ENCODE measurements at regions not wholly inside any gene's neighbourhood (a gene's known extent, or its start where the extent isn't known, plus 50 kb on each side); places are given as distances from the start of the nearest gene placed in this dataset.

DNA sequence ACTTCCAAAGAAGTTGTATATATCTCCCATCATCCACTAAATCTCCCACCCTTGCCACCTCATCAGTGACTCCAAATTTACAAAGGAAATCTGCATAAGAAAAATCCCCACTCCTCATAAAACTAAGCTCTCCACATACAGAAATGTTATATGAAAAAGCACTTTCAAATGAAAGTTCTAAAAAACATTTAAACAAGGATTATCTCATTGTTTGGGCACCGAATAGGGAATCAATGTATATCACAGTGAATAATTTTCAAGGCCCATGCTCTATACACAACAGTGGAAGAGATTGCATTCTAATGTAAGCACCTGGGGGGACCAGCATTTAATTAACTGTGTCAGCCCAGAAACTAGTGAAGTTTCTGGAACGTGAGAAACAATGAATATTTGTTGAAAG is 70.1 kb downstream of the OSR1 start:
- intact Hi-C loops (cut with DNase I), result no loop called here

DNA sequence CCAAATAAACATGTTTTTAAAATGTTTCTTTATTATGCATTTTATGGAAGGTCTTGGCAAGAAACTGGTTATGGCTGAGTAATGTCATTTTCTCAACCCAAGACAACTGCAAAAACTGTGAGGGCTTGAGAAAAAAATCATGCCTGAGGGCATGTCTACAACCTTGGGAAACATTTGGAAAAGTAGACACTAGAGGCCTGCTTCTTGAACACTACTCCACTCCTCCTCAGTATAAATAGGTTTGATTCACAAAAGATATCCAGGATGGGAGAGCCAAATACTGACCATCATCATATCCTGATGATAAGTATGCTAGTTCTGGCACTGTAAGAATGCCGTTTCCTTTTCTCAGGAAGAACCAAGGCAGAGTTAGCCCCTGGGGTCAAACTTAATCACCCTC is 71.1 kb downstream of the OSR1 start:
- no peaks in the 10 kb centered on the region for H3K4me1 ChIP-seq
- no peaks in the 10 kb centered on the region for H3K36me3 ChIP-seq
- intact Hi-C loops (cut with DNase I), result no loop called here
- H3K27me3 ChIP-seq, result no peaks in the 10 kb centered on the region
- TF ChIP-seq, protein P1, sequence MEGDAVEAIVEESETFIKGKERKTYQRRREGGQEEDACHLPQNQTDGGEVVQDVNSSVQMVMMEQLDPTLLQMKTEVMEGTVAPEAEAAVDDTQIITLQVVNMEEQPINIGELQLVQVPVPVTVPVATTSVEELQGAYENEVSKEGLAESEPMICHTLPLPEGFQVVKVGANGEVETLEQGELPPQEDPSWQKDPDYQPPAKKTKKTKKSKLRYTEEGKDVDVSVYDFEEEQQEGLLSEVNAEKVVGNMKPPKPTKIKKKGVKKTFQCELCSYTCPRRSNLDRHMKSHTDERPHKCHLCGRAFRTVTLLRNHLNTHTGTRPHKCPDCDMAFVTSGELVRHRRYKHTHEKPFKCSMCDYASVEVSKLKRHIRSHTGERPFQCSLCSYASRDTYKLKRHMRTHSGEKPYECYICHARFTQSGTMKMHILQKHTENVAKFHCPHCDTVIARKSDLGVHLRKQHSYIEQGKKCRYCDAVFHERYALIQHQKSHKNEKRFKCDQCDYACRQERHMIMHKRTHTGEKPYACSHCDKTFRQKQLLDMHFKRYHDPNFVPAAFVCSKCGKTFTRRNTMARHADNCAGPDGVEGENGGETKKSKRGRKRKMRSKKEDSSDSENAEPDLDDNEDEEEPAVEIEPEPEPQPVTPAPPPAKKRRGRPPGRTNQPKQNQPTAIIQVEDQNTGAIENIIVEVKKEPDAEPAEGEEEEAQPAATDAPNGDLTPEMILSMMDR (IDR thresholded peaks at IDR 0.05), result no peak
- DNase-seq (ENCODE audit: low spot score in 2 of 2), result no peak
- H3K9me3 ChIP-seq, result no peaks in the 10 kb centered on the region
- no peak overlapping the region for H3K4me3 ChIP-seq
- H3K27ac ChIP-seq, result no peak overlapping the region

More for the DNA sequence above, 70.1 kb downstream of the OSR1 start:
- Histone ChIP-seq H3K27ac (no peak overlapping the region), H3K36me3 (no peaks in the 10 kb centered on the region), H3K4me1 (no peaks in the 10 kb centered on the region), H3K9me3 (no peaks in the 10 kb centered on the region), H3K27me3 (no peaks in the 10 kb centered on the region), H3K4me3 (no peak overlapping the region)
- TF ChIP-seq, protein P1 (IDR thresholded peaks at IDR 0.05), result no peak
- no peak for DNase-seq (ENCODE audit: low spot score in 2 of 2)

DNA sequence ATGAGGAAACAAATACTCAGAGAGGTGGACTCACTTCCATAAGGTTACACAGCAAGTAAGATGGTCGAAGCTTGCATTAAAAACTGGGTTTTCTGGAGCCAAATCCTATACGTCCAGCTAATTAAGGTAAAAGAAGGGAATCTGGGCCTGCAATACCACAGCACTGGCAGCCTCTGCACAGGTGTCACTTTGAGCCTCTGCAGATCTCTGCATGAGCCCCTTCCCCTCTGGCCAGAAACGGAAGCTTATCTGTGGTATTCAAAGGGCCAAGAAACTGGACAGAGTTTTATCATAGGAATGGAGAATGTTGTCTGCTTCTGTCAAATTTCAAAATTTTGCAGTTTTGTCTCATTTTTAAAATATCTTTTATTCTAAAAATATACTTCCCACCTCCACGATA is 76.1 kb downstream of the OSR1 start:
- Histone ChIP-seq H3K27me3 (no peaks in the 10 kb centered on the region), H3K9me3 (no peaks in the 10 kb centered on the region), H3K4me1 (no peaks in the 10 kb centered on the region), H3K27ac (no peak overlapping the region), H3K4me3 (no peak overlapping the region), H3K36me3 (no peaks in the 10 kb centered on the region)
- DNase-seq (ENCODE audit: low spot score in 2 of 2), result no peak
- intact Hi-C loops (cut with DNase I), result no loop called here
- TF ChIP-seq, protein P1 (IDR thresholded peaks at IDR 0.05), result no peak

DNA sequence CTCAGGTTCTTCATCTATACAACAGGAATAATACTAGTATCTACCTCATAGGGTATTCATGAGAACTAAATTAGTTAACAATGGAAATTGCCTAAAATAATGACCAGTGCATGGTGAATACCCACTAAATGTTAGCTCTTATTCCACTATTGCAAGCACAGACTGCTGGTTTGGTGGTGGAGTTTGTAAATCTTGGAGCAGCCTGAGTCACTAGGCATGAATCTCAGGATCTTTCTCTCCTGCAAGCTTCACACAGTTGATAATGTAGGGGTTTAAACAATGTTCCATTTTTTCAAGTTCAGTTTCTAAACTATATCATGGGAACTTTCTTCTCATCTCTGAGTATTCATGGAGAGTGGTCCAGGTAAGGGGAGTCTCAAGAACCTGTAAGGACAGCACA is 84.0 kb downstream of the OSR1 start:
- H3K27ac ChIP-seq, result no peak overlapping the region
- H3K36me3 ChIP-seq, result no peaks in the 10 kb centered on the region
- no peaks in the 10 kb centered on the region for H3K4me1 ChIP-seq
- intact Hi-C loops (cut with DNase I), result no loop called here
- no peaks in the 10 kb centered on the region for H3K27me3 ChIP-seq
- no peak for DNase-seq (ENCODE audit: low spot score in 2 of 2)
- TF ChIP-seq, protein P1 (IDR thresholded peaks at IDR 0.05), result no peak
- H3K9me3 ChIP-seq, result no peaks in the 10 kb centered on the region
- H3K4me3 ChIP-seq, result no peak overlapping the region

DNA sequence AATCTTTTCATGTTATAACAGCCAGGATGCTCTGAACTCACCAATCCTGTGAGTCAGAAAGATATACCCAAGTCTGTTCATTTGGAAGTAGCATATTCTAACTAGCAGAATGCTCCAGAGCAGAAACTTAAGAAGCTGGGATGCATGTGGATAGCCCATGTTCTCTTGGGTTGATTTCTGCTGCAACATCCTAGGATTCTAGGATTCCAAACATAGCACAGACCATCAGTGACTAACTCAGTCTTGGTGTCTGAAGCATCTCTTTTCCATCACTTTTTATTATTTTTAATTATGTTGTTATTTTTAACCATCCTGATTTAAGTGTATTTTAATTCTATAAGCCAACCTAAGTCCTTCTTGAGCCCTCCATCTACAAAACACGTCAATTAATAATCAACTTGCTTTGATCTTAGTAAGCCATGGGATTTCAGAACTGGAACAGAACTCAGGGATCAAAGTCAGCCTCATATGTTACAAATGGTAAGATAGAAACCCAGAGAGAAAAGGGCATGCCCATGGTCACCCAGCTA is 85.4 kb downstream of the OSR1 start:
- Histone ChIP-seq H3K4me3 (no peak overlapping the region), H3K36me3 (no peaks in the 10 kb centered on the region), H3K9me3 (no peaks in the 10 kb centered on the region), H3K27ac (no peak overlapping the region), H3K4me1 (no peaks in the 10 kb centered on the region), H3K27me3 (no peaks in the 10 kb centered on the region)
- intact Hi-C loops (cut with DNase I), result no loop called here
- TF ChIP-seq, protein P1 (IDR thresholded peaks at IDR 0.05), result no peak
- no peak for DNase-seq (ENCODE audit: low spot score in 2 of 2)

DNA sequence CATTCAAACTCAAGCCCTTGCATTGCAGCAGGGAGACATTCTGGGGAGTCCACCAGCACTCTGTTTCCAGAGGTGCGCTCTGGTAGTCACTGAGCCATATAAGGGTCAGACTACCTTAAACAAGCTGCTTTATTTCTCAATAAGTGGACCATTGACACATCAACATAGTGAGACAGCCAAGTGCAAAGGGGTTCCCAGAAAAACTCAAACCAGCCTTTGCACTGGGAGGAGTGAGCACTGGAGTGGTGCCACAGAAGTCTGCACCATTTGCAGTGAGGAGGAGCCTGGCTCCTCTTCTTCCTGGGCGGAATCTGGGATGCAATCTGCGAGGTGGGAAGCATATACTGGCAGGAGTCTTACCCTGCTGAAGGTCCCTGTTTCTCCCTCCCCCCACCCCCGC is 86.4 kb downstream of the OSR1 start:
- no peaks in the 10 kb centered on the region for H3K27me3 ChIP-seq
- no peaks in the 10 kb centered on the region for H3K4me1 ChIP-seq
- H3K4me3 ChIP-seq, result no peak overlapping the region
- DNase-seq (ENCODE audit: low spot score in 2 of 2), result no peak
- TF ChIP-seq, protein P1 (IDR thresholded peaks at IDR 0.05), result no peak
- no peaks in the 10 kb centered on the region for H3K36me3 ChIP-seq
- intact Hi-C loops (cut with DNase I), result no loop called here
- no peak overlapping the region for H3K27ac ChIP-seq
- H3K9me3 ChIP-seq, result no peaks in the 10 kb centered on the region
